ENCODE measurements at regions not wholly inside any gene's neighbourhood (a gene's known extent, or its start where the extent isn't known, plus 50 kb on each side); places are given as distances from the start of the nearest gene placed in this dataset.

DNA sequence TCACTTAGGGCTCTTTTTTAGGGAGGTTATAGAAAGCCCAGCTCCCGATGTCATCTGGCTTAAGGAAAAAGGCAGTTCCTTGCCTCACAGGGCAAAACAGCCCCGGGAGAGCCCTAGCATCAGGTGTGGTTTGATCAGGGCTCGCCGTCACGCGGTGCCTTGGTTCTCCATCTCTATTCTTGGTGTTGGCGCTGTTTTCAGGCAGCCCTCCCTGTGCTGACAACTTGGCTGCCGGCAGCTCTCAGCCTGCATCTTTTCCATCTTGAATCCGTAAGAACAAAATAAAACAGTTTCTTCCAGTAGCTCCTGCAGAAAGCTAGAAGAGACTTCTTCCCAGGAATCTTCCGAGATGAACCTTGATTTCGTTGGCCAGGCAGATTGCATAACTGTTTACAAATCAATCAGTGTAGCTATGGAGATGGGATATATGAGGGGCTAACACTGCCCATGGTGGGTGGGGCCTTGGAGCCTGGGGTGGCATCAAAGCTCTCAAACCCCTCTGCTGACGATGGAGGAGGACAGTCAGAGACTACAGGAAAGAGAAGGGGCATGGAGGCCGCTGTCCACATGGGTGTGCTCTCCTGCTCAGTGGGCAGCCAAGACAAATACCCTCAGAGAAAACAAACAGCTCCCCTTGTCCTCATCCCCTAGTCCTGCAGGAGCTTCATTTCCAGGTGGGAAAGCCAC, 370.7 kb upstream of the C1orf174 start:
- no peaks in the 10 kb centered on the region for H4K20me1 ChIP-seq (ENCODE audit: insufficient read depth, low read length)
- Mint-ChIP-seq H3K27ac (ENCODE audit: unreplicated experiment) (no peak overlapping the region), H3K4me1 (ENCODE audit: low read depth, unreplicated experiment) (no peaks in the 10 kb centered on the region), H3K27me3 (ENCODE audit: low read depth, unreplicated experiment) (peaks cover 4% of the 10 kb centered on the region), H3K36me3 (ENCODE audit: low read depth, unreplicated experiment) (no peaks in the 10 kb centered on the region), H3K4me3 (ENCODE audit: unreplicated experiment) (no peak overlapping the region), H3K9me3 (ENCODE audit: unreplicated experiment) (peaks cover 5% of the 10 kb centered on the region)
- H3K4me3 ChIP-seq (ENCODE audit: insufficient read depth, low read depth, low read length), result no peak overlapping the region
- H3K4me1 ChIP-seq (ENCODE audit: insufficient read depth, low read length), result no peaks in the 10 kb centered on the region
- peaks cover 5% of the 10 kb centered on the region for H3K9me3 ChIP-seq (ENCODE audit: insufficient read depth, low read depth, low read length)
- TF ChIP-seq, protein P1, sequence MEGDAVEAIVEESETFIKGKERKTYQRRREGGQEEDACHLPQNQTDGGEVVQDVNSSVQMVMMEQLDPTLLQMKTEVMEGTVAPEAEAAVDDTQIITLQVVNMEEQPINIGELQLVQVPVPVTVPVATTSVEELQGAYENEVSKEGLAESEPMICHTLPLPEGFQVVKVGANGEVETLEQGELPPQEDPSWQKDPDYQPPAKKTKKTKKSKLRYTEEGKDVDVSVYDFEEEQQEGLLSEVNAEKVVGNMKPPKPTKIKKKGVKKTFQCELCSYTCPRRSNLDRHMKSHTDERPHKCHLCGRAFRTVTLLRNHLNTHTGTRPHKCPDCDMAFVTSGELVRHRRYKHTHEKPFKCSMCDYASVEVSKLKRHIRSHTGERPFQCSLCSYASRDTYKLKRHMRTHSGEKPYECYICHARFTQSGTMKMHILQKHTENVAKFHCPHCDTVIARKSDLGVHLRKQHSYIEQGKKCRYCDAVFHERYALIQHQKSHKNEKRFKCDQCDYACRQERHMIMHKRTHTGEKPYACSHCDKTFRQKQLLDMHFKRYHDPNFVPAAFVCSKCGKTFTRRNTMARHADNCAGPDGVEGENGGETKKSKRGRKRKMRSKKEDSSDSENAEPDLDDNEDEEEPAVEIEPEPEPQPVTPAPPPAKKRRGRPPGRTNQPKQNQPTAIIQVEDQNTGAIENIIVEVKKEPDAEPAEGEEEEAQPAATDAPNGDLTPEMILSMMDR (IDR thresholded peaks at IDR 0.05; ENCODE audit: insufficient read depth, low read depth, low read length), result no peak
- TF ChIP-seq EZH2 (IDR thresholded peaks at IDR 0.05; ENCODE audit: insufficient read depth, low read length), result no peak
- DNase-seq (ENCODE audit: low read depth), result no peak
- H3K27ac ChIP-seq (ENCODE audit: low read depth, low read length), result no peak overlapping the region
- FAIRE-seq, result no peak
- H3K36me3 ChIP-seq (ENCODE audit: insufficient read depth, low read length), result no peaks in the 10 kb centered on the region
- no peak overlapping the region for H3K9ac ChIP-seq (ENCODE audit: low read length)
- H3K4me2 ChIP-seq (ENCODE audit: low read length), result no peak overlapping the region
- no peaks in the 10 kb centered on the region for H3K79me2 ChIP-seq (ENCODE audit: insufficient read depth, low read length)
- no peaks in the 10 kb centered on the region for H3K27me3 ChIP-seq (ENCODE audit: insufficient read depth, low read length)
- no peak overlapping the region for H2AFZ ChIP-seq (ENCODE audit: low read depth, low read length)

DNA sequence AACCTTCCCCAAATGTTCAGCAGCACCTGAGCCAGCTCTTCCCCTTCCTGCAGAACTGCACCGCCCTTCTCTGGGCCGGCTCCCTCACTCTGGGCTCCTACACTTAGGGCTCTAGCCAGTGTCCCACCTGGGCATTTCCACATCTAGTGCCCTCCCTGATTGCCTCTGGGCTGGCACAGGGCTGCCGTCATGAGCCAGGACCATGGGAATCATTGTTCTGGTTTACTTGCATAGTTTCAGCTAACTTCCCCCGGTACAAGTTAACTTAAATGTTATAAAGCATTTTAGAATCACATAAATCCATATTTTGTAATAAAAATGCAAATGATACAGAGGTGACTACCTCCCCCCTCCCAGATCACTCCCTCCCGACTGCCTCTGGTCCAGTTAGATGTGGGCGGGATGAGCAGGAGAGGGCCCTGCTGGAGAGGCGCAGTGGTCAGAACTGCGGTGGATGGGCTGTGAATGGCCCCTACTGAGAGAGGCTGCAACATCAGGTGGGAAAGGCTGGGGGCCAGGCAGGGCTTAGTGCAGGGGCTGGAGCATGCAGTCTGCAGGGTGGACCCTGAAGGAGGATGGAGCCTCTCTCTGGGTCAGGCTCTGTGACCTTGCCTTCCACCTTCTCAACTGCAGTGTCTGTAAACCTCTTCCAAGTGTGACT, 371.4 kb upstream of the C1orf174 start:
- Mint-ChIP-seq H3K4me3 (ENCODE audit: unreplicated experiment) (no peak overlapping the region), H3K36me3 (ENCODE audit: low read depth, unreplicated experiment) (no peaks in the 10 kb centered on the region), H3K9me3 (ENCODE audit: unreplicated experiment) (peaks cover 2% of the 10 kb centered on the region)

More for the DNA sequence above, 371.4 kb upstream of the C1orf174 start:
- no peaks in the 10 kb centered on the region for H3K79me2 ChIP-seq (ENCODE audit: insufficient read depth, low read length)
- TF ChIP-seq EZH2 (IDR thresholded peaks at IDR 0.05; ENCODE audit: insufficient read depth, low read length), result no peak
- TF ChIP-seq, protein P1 (IDR thresholded peaks at IDR 0.05; ENCODE audit: insufficient read depth, low read depth, low read length), result no peak
- H3K36me3 ChIP-seq (ENCODE audit: insufficient read depth, low read length), result no peaks in the 10 kb centered on the region
- no peaks in the 10 kb centered on the region for H3K4me1 ChIP-seq (ENCODE audit: insufficient read depth, low read length)
- DNase-seq (ENCODE audit: low read depth) (no peak), FAIRE-seq (no peak)
- H3K9ac ChIP-seq (ENCODE audit: low read length), result no peak overlapping the region
- H3K9me3 ChIP-seq (ENCODE audit: insufficient read depth, low read depth, low read length), result peaks cover 7% of the 10 kb centered on the region
- no peaks in the 10 kb centered on the region for H4K20me1 ChIP-seq (ENCODE audit: insufficient read depth, low read length)
- no peak overlapping the region for H3K4me3 ChIP-seq (ENCODE audit: insufficient read depth, low read depth, low read length)
- Mint-ChIP-seq H3K27me3 (ENCODE audit: low read depth, unreplicated experiment) (peaks cover 4% of the 10 kb centered on the region), H3K27ac (ENCODE audit: unreplicated experiment) (no peak overlapping the region), H3K4me1 (ENCODE audit: low read depth, unreplicated experiment) (no peaks in the 10 kb centered on the region)
- H3K27me3 ChIP-seq (ENCODE audit: insufficient read depth, low read length), result no peaks in the 10 kb centered on the region
- no peak overlapping the region for H2AFZ ChIP-seq (ENCODE audit: low read depth, low read length)
- no peak overlapping the region for H3K4me2 ChIP-seq (ENCODE audit: low read length)
- H3K27ac ChIP-seq (ENCODE audit: low read depth, low read length), result no peak overlapping the region
